Peyer's patch (tissue), 4 donors: ENCODE measurements at regions not wholly inside any gene's neighbourhood (a gene's known extent, or its start where the extent isn't known, plus 50 kb on each side); places are given as distances from the start of the nearest gene placed in this dataset.

Experiments used
- DNase-seq, 3 donors: peaks; one replicate each; pipeline ENCODE4 v3.0.0-alpha.2; 2017 to 2019
- H3K27ac ChIP-seq, 4 donors: fragments of 200-600 bp; sonication (generic); one replicate each; pipeline ENCODE4 v1.5.1; 2016 to 2019
- H3K27me3 ChIP-seq, 2 donors: fragments of 200-600 bp; sonication (generic); one replicate each; pipeline ENCODE4 v1.5.1; 2019
- H3K36me3 ChIP-seq, 3 donors: fragments of 200-600 bp; sonication (generic); one replicate each; pipeline ENCODE4 v1.5.1; 2016 to 2019
- H3K4me1 ChIP-seq, 4 donors: fragments of 200-600 bp; sonication (generic); one replicate each; pipeline ENCODE4 v1.5.1; 2016 to 2019
- H3K4me3 ChIP-seq, 4 donors: fragments of 200-600 bp; sonication (generic); 1 replicate in 3 of 4; 2 replicates in 1 of 4; pipeline ENCODE4 v1.5.1; 2016 to 2019; ENCODE audit warnings: mild to moderate bottlenecking in 1 of 4
- H3K9me3 ChIP-seq, 4 donors: fragments of 200-600 bp; sonication (generic); one replicate each; pipeline ENCODE4 v1.5.1; 2016 to 2019; ENCODE audit warnings: mild to moderate bottlenecking in 1 of 4
- CTCF ChIP-seq, 6 experiments: fragments of 450-650 bp in 4 of 6; fragments of 200-600 bp in 2 of 6; sonication (generic) in 1 of 6; IDR thresholded peaks; one replicate each; pipeline ENCODE4 v1.5.1; 2017 to 2019; ENCODE audit warnings: antibody characterized with exemption in 6 of 6, mild to moderate bottlenecking in 3 of 6, moderate library complexity in 1 of 6
- POLR2A ChIP-seq, 2 donors: fragments of 450-650 bp; IDR thresholded peaks; one replicate each; pipeline ENCODE4 v1.5.1; 2017; ENCODE audit warnings: antibody characterized with exemption in 2 of 2, mild to moderate bottlenecking in 2 of 2, moderate library complexity in 2 of 2

- H3K4me3 ChIP-seq = no peak overlapping the region
- H3K27me3 ChIP-seq = no peaks in the 10 kb centered on the region
- DNase-seq = no peak
- H3K36me3 ChIP-seq = no peaks in the 10 kb centered on the region
- H3K9me3 ChIP-seq = no peaks in the 10 kb centered on the region
- TF ChIP-seq POLR2A (IDR thresholded peaks at IDR 0.05) = no peak
- no peak for TF ChIP-seq CTCF (IDR thresholded peaks at IDR 0.05)
- H3K4me1 ChIP-seq = no peaks in the 10 kb centered on the region
- H3K27ac ChIP-seq = no peak overlapping the region
These were observed 81.6 kb upstream of the PRR20G start for GRCh38 chr3:127369356-127369935.

GRCh38 chr3:127368186-127369032, 80.6 kb upstream of the PRR20G start:
- Histone ChIP-seq H3K27me3 (no peaks in the 10 kb centered on the region), H3K27ac (no peak overlapping the region), H3K36me3 (no peaks in the 10 kb centered on the region), H3K4me3 (no peak overlapping the region), H3K4me1 (no peaks in the 10 kb centered on the region), H3K9me3 (no peaks in the 10 kb centered on the region)
- TF ChIP-seq POLR2A (IDR thresholded peaks at IDR 0.05) = no peak
- TF ChIP-seq CTCF (IDR thresholded peaks at IDR 0.05) = no peak
- DNase-seq = peak in 1 of 3 donors; percentile 21

GRCh38 chr3:127367593-127367992, 79.7 kb upstream of the PRR20G start:
- H3K36me3 ChIP-seq = no peaks in the 10 kb centered on the region
- H3K27ac ChIP-seq = no peak overlapping the region
- H3K4me1 ChIP-seq = no peaks in the 10 kb centered on the region
- DNase-seq = no peak
- H3K27me3 ChIP-seq = no peaks in the 10 kb centered on the region
- TF ChIP-seq POLR2A (IDR thresholded peaks at IDR 0.05) (no peak), CTCF (IDR thresholded peaks at IDR 0.05) (no peak)
- H3K9me3 ChIP-seq = no peaks in the 10 kb centered on the region
- H3K4me3 ChIP-seq = no peak overlapping the region

- Histone ChIP-seq H3K27me3 (no peaks in the 10 kb centered on the region), H3K27ac (no peak overlapping the region), H3K36me3 (no peaks in the 10 kb centered on the region), H3K9me3 (no peaks in the 10 kb centered on the region), H3K4me3 (no peak overlapping the region), H3K4me1 (no peaks in the 10 kb centered on the region)
- no peak for DNase-seq
- TF ChIP-seq POLR2A (IDR thresholded peaks at IDR 0.05) = no peak
- TF ChIP-seq CTCF (IDR thresholded peaks at IDR 0.05) = no peak
These were observed 78.5 kb upstream of the PRR20G start for GRCh38 chr3:127366383-127366782.

- no peaks in the 10 kb centered on the region for H3K27me3 ChIP-seq
- no peaks in the 10 kb centered on the region for H3K36me3 ChIP-seq
- peak in 1 of 3 donors; percentile 43 for DNase-seq
These were observed 77.4 kb upstream of the PRR20G start for GRCh38 chr3:127365163-127365798.

More at GRCh38 chr3:127365163-127365798, 77.4 kb upstream of the PRR20G start:
- H3K4me3 ChIP-seq = no peak overlapping the region
- H3K9me3 ChIP-seq = no peaks in the 10 kb centered on the region
- no peak for TF ChIP-seq POLR2A (IDR thresholded peaks at IDR 0.05)
- no peak for TF ChIP-seq CTCF (IDR thresholded peaks at IDR 0.05)
- no peaks in the 10 kb centered on the region for H3K4me1 ChIP-seq
- no peak overlapping the region for H3K27ac ChIP-seq
